ENCODE measurements at regions not wholly inside any gene's neighbourhood (a gene's known extent, or its start where the extent isn't known, plus 50 kb on each side); places are given as distances from the start of the nearest gene placed in this dataset.

DNA sequence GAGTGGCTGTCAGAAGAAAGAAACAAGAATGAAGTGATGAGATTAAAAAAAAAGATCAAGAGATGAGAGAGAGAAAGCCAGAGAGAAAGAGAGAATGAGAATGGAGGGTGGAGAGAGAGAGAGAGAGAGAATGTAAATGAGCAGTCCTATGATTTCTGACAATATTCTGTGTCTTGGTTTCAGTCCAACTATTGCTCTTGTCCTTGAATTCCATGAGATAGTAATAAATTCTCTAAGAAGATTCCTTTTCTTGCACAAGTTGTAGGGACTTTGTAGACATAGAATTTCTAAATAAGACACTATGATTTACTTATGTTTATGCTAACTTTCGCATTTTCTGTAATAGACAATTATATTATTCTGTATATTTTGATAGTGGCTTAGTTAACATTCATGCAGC is 149.6 kb upstream of the CTSO start:
- no peak for DNase-seq (ENCODE audit: low read depth, low spot score)

DNA sequence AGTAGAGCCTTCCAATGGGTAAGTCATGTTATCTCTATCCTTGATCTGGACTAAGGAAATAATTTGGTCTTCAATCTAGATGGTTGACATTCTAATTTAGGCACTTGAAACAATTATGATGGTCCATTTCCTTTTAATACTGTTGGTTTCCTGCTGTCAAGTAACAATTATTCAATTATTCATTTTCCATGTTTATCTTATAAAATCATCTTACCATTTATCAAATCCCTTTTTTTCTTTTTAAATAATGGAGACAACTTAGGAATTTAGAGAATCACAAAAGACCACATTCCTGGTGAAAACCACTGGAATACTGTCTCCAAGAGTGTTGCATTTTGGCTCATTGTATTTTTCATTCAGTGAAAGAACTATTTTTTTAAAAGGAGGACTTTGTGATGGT is 148.7 kb upstream of the CTSO start:
- no peak for DNase-seq (ENCODE audit: low read depth, low spot score)

DNA sequence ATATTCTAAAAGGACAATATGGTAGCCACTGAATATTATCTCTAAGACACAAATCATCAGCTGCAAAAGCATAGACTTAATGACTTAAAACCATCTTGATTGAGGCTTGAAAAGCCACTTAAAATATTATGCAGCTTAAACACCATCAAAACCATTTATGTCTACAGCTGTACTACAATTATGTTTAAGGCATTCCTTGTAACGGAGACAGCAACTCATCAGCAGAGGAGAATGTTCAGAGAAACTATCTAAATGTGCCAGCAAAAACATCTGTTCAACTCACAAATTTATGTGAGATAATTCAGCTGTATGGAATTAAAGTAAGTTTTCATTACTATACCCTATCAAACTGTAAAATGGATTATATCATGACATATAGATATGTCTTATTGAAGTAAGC is 147.9 kb upstream of the CTSO start:
- no peak for DNase-seq (ENCODE audit: low read depth, low spot score)

DNA sequence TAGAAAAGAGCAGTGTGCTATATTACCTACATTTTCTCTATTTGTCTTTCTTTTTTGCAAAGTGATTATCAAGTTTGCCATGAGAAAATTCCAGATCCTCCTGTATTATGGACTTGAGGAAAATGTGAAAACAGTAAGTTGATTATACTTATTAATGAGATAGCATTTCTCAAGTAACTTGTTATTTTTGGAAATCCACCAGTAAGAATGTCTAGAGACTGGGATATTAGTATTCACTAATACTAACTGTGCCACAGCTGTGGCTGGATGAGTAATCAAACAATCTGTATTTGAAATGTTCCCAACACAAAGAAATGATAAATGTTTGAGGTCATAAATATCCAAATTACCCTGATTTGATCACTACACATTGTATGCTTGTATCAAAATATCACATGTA is 147.0 kb upstream of the CTSO start:
- no peak for DNase-seq (ENCODE audit: low read depth, low spot score)

DNA sequence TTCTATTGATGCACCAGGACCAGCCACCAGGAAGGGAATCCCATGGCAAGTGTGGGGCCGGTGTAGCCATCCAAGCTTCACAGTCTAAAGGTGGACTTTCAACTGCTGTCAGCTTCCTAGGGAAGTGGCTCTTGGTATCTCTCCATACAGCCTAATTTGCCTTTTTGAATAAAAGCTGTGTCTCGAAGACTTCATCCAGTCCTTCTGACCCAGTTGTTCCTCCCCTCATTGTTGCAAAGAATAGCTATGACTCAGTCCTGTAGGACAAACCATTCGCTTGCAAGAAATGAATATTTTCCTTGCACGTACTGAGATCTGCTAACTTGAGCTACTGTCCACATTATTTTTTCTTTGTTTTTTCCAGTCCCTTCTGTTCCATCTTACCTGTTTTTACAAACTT is 145.1 kb upstream of the CTSO start:
- no peak for DNase-seq (ENCODE audit: low read depth, low spot score)

DNA sequence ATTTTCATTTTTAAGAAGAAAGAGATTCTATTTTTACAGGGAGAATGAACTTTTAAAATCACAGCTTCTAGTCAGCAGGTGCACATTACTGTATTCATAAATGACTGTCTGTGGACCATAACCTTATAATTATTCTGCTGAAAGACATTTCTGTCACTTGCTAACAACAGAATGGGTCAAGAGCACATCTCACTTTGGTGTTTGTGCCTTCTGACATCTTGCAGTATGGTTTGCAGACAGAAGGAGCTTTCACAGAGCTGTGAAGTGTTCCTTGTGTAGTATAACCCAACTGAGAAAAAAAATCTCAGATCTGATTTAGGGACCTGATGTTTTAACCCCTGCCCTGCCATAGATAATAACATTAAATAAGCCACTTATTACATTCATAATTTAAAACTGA is 131.4 kb upstream of the CTSO start:
- DNase-seq (ENCODE audit: low read depth, low spot score) = no peak

DNA sequence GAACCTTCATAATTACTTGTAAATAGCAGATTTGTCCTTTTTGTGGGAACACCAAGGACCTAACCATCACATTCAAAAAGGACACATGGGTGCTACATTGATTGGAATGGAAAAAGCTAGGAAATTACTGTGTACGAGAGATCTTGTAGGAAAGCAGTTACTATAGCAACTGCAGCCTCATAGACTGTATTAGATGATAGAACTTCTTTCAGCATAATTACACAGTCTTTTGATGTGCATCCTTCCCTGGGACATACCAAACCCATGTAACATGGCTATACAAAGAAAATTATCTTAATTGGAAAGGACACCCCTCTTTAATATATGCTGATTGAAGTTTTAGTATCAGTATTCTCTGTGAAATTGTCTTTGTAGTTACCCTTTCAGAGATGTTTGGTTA is 130.7 kb upstream of the CTSO start:
- no peak for DNase-seq (ENCODE audit: low read depth, low spot score)

DNA sequence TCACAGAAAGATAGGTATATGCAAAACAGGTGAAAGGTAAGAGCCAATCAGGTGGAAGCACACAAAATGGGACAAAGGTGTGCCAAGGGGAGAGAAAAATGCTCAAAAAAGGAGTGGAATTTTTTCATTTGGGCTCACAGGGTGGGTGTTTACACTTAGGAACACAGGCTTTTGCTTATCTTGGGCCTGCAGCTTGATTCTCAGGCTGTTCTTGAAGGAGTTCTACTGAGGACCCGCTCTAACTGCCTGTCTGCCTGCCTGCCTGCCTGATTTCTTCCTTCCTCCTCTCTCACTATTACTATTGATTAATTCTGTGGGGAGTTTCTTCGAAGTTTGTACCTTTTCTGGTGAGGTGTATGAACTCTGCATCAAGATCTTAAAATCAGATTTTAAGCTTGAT is 120.3 kb upstream of the CTSO start:
- DNase-seq (ENCODE audit: low read depth, low spot score) = no peak

DNA sequence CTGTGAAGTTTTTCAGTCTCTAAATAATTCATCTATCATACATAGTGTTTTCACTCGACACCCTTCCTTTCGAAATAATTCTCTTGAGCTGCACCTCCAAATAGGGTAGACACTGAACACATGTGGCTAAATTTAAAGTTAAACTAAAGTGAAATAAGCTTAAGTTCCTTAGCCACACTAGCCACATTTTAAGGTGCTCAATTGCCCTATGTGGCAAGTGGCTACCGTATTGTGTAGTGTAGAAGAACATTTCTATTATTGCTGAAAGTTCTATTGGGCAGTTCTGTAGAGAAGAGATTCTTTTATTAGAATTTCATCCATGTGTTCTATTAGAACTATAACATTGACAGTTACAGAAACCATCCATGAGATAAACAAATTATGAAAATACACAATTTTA is 107.0 kb upstream of the CTSO start:
- no peak for DNase-seq (ENCODE audit: low read depth, low spot score)

DNA sequence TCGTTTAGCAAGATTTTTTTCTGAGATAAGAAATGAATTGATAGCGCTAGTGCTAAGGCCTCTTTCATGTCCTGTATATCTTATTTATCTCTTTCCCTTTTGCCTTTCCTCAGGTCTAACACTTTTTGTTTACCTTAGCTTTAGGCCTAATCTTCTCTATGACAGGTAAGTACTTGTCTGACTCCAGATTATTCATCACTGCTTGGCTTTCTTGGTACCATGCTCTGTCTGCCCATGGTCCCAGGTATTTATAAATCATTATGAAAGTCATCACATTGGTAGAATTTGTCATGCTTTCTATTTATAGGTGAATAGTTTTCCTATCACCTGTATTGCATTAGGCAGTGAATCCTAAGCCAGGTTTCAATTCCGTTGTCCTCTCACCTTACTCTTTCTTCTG is 99.5 kb upstream of the CTSO start:
- DNase-seq (ENCODE audit: low read depth, low spot score) = no peak

DNA sequence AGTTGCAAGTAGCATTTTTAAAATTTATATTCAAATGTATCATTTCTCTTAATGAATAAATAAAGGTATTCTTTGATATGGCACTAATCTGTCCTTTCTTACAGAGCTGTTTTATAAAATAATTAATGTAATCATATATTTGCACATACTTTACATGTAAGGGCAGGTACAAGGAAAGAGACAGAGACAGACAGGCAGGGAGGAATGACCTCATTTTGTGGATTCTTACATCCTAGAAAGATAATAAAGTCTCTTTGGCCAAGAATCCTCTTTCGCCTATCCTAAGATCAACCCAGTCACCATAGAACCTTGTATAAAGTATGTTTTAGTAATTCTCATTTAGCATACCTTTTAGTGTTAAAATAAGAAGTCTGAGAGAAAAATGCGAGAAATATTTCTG is 98.5 kb upstream of the CTSO start:
- no peak for DNase-seq (ENCODE audit: low read depth, low spot score)

DNA sequence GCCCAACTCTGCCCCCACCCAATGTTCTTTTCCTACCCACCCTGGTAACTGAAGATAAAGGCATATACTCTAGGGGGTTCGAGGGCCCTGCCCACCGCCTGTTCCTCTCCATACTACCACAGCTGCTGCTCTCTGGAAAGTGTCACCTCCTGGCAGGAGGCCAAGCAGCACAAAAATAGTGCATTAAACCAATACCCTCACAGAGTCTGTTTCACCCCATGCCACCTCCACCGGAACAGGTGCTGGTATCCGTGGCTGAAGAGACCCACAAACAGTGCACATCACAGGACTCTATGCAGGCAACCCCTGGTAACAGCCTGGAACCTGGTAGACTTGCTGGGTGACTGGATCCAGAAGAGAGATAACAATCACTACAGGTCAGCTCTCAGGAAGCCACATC is 85.1 kb upstream of the CTSO start:
- no peak for DNase-seq (ENCODE audit: low read depth, low spot score)

DNA sequence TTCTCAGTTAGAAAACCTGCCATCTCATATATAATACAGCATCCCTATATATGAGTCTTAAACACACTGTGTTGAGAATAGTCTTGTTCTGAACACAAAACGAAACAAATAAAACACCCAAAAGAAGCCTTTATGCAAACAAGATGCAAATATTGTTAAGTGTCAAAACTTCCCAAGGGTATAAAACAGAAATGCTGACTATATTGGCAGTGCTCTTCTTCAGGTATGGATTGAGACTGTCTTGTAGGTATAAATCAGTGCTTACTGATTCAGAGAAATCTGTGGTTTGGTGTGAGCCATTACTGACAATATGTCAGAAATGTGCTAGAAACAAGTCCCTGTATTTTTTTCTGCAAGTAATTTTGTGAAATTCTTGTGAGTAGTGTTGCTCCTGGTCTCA is 82.8 kb upstream of the CTSO start:
- no peak for DNase-seq (ENCODE audit: low read depth, low spot score)

DNA sequence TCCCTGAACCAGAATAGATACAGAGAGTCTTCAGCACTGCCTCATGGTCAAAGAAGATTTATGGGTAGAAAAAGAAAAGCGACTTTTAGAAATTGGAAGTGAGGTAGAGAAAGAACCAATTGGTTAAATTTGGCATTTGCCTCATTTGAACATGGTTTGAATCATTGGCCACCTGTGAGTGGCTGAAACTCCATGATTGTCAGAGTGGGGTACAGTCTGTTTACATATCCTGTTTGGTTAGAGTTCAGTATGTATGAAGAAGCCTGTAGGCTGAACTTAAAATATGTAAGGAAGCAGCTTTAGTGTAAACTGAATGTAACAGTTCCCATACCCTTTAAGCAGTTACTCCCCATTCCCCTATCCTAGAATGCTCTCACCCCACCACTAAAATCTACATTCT is 76.0 kb upstream of the CTSO start:
- no peak for DNase-seq (ENCODE audit: low read depth, low spot score)

DNA sequence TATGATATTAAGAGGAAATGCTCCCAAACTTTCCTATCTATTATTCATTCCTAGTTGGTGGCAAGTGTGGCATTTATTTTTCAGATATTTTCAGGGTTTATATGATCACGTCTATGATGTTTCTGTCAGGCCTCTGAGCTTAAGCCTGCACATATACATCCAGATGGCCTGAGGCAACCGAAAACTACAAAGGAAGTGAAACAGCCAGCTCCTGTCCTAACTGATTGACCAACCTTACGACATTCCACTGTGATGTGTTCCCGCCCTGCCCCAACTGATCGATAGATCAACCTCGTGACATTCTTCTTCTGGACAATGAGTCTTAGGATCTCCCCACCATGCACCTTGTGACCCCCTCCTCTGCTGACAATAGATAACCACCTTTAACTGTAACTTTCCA is 67.6 kb upstream of the CTSO start:
- no peak for DNase-seq (ENCODE audit: low read depth, low spot score)

DNA sequence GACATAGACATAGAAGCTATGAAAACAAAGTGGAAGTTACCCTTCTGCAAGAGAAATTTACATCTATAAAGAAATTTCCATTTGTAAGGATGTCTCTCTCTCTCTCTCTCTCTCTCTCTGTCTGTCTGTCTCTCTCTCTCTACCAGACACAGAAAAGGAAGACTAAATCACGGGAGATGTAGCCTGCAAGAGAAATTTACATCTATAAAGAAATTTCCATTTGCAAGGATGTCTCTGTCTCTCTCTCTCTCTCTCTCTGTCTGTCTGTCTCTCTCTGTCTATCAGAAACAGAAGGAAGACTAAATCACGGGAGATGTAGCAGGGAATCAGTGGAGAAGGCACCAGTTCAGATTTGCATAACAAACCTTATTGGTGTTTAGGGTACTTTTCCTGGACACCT is 65.6 kb upstream of the CTSO start:
- no peak for DNase-seq (ENCODE audit: low read depth, low spot score)

DNA sequence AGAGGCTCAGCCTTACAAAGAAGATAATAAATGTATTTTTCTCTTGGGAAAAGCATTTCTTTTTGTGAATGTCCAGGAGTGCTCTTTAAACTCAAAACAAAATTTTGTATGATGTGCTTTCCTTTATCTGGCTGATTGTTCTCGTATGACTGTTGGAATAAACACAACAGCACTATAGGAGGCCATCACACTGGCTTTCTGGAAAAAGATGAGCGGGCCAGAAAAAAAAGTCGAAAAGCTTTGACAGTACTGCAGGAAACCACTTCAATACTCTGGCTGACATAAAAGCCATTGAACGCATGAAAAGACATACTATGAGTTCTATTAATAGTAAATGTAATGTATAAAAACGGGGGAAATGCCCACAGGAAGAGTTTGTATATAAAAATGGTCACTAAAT is 64.7 kb upstream of the CTSO start:
- DNase-seq (ENCODE audit: low read depth, low spot score) = no peak

DNA sequence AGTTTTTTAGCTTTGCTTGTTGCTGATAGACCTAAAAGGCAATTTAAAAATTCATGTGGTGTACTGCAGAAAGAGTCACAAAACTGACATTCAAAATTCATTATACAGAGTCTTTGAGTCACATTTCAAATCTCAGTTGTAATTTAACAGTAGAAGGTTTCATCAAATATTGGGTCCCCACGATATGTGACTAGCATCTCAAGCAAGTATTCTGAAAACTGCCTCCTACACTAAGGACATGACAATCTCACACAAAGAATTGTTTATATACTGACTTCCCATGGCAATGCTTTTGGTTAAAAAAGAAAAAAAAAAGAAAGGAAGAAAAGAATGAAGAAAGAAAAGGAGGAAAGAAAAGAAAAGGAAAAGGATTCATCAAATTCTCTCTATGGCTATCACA is 62.1 kb upstream of the CTSO start:
- DNase-seq (ENCODE audit: low read depth, low spot score) = no peak

DNA sequence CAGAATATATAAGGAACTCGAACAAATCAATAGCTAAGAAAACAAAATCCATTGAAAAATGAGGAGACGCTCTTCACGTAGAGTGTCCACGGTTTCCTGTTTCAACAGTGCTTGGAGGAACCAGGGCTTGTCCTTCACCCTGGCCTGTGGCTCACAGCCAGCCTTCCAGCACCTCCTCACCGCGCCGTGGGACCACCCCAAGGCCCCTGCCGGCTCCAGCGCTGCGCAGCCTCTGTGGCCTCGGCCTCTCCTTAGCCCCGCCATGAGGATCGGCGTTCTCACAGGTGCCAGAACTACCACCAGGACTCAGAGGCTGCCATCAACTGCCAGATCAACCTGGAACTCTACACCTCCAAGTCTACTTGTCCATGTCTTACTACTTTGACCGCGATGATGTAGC is 52.5 kb upstream of the CTSO start:
- DNase-seq (ENCODE audit: low read depth, low spot score) = no peak
